Esophagus muscularis mucosa (tissue), 3 donors: ENCODE measurements at regions not wholly inside any gene's neighbourhood (a gene's known extent, or its start where the extent isn't known, plus 50 kb on each side); places are given as distances from the start of the nearest gene placed in this dataset.

ENCODE experiments used
- EP300 ChIP-seq: sonication (generic); formaldehyde crosslinking; IDR thresholded peaks from one replicate; pipeline ENCODE4 v1.6.1; 2017; ENCODE audit warnings: antibody characterized with exemption
- TF ChIP-seq, protein P1 (sequence below), 3 experiments: fragments of 200-600 bp in 2 of 3; fragments of 450-650 bp in 1 of 3; sonication (generic) in 2 of 3; IDR thresholded peaks; one replicate each; pipeline ENCODE4 v1.5.1; 2017 to 2019; ENCODE audit warnings: antibody characterized with exemption in 3 of 3, mild to moderate bottlenecking in 2 of 3, moderate library complexity in 1 of 3

DNA sequence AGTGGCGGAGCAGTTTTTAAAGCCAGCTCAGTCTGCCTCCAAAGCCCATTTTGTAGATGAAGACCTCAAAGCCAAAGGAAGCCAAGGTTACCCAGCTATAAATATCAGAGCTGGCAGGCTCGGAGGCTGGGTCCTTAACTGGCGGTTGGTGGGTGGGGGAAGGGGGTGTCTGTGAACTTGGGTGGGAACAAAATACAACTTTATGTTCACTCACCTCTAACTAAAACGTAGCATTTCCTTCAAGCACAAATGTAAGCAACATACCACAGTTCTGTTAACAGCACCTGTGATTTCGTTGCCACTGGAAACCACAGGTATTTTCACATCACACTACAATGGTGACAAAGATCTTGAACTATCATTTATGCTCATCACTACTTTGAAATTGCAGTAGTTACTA is 99.7 kb upstream of the SYT13 start:
- TF ChIP-seq, protein P1, sequence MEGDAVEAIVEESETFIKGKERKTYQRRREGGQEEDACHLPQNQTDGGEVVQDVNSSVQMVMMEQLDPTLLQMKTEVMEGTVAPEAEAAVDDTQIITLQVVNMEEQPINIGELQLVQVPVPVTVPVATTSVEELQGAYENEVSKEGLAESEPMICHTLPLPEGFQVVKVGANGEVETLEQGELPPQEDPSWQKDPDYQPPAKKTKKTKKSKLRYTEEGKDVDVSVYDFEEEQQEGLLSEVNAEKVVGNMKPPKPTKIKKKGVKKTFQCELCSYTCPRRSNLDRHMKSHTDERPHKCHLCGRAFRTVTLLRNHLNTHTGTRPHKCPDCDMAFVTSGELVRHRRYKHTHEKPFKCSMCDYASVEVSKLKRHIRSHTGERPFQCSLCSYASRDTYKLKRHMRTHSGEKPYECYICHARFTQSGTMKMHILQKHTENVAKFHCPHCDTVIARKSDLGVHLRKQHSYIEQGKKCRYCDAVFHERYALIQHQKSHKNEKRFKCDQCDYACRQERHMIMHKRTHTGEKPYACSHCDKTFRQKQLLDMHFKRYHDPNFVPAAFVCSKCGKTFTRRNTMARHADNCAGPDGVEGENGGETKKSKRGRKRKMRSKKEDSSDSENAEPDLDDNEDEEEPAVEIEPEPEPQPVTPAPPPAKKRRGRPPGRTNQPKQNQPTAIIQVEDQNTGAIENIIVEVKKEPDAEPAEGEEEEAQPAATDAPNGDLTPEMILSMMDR (IDR thresholded peaks at IDR 0.05) = no peak
- no peak for TF ChIP-seq EP300
